H9 (cell line): ENCODE measurements at regions not wholly inside any gene's neighbourhood (a gene's known extent, or its start where the extent isn't known, plus 50 kb on each side); places are given as distances from the start of the nearest gene placed in this dataset.

Experiments used
- DNase-seq: peaks from one replicate; pipeline ENCODE4 v3.0.0-alpha.2; 2017
- H2AFZ ChIP-seq: one replicate; pipeline ENCODE4 v1.6.1; 2013; ENCODE audit warnings: mild to moderate bottlenecking, low read length, control low read depth, moderate library complexity
- H2AK5ac ChIP-seq: 2 replicates; pipeline ENCODE4 v1.6.1; 2013; ENCODE audit warnings: low read length, control low read depth, mixed read lengths; ENCODE audit not compliant: insufficient read length
- H2BK120ac ChIP-seq: one replicate; pipeline ENCODE4 v1.6.1; 2013; ENCODE audit warnings: low read depth, mild to moderate bottlenecking, low read length, control low read depth, inconsistent platforms; ENCODE audit not compliant: poor library complexity, severe bottlenecking
- H2BK12ac ChIP-seq: 2 replicates; pipeline ENCODE4 v1.6.1; 2013; ENCODE audit warnings: low read length, control low read depth, mixed read lengths, low read depth; ENCODE audit not compliant: insufficient read length
- H2BK15ac ChIP-seq: 2 replicates; pipeline ENCODE4 v1.6.1; 2013; ENCODE audit warnings: low read depth, low read length, control low read depth
- H2BK20ac ChIP-seq: one replicate; pipeline ENCODE4 v1.6.1; 2013; ENCODE audit warnings: low read depth, mild to moderate bottlenecking, low read length, control low read depth, inconsistent platforms; ENCODE audit not compliant: poor library complexity, severe bottlenecking
- H2BK5ac ChIP-seq: 2 replicates; pipeline ENCODE4 v1.6.1; 2013; ENCODE audit warnings: low read length, control low read depth, mixed read lengths; ENCODE audit not compliant: insufficient read length
- H3K14ac ChIP-seq: 2 replicates; pipeline ENCODE4 v1.6.1; 2013; ENCODE audit warnings: low read length, control low read depth; ENCODE audit not compliant: insufficient read depth
- H3K18ac ChIP-seq: 2 replicates; pipeline ENCODE4 v1.6.1; 2013; ENCODE audit warnings: low read depth, mild to moderate bottlenecking, mixed read lengths, low read length, control low read depth; ENCODE audit not compliant: insufficient read length
- H3K23ac ChIP-seq: 2 replicates; pipeline ENCODE4 v1.6.1; 2013; ENCODE audit warnings: low read length, control low read depth, mixed read lengths, low read depth; ENCODE audit not compliant: insufficient read length
- H3K23me2 ChIP-seq: 2 replicates; pipeline ENCODE4 v1.6.1; 2013; ENCODE audit warnings: low read depth, mild to moderate bottlenecking, mixed read lengths, low read length, control low read depth; ENCODE audit not compliant: insufficient read length, poor library complexity, severe bottlenecking
- H3K27ac ChIP-seq: 2 replicates; pipeline ENCODE4 v1.5.1; 2013; ENCODE audit warnings: low read length, control low read depth, mixed read lengths, low read depth; ENCODE audit not compliant: insufficient read length
- H3K27me3 ChIP-seq: 2 replicates; pipeline ENCODE4 v1.6.1; 2013; ENCODE audit warnings: low read length, control low read depth, inconsistent platforms; ENCODE audit not compliant: insufficient read depth
- H3K4ac ChIP-seq: 2 replicates; pipeline ENCODE4 v1.6.1; 2013; ENCODE audit warnings: low read depth, mild to moderate bottlenecking, control low read depth, inconsistent platforms, low read length, moderate library complexity
- H3K4me1 ChIP-seq: 2 replicates; pipeline ENCODE4 v1.6.1; 2013; ENCODE audit warnings: low read length, control low read depth, inconsistent platforms; ENCODE audit not compliant: insufficient read depth
- H3K4me2 ChIP-seq: 2 replicates; pipeline ENCODE4 v1.6.1; 2013; ENCODE audit warnings: low read length, control low read depth, mixed read lengths; ENCODE audit not compliant: insufficient read length, insufficient read depth
- H3K56ac ChIP-seq: 2 replicates; pipeline ENCODE4 v1.6.1; 2013; ENCODE audit warnings: low read depth, mild to moderate bottlenecking, mixed read lengths, low read length, control low read depth; ENCODE audit not compliant: insufficient read length
- H3K79me1 ChIP-seq: 2 replicates; pipeline ENCODE4 v1.6.1; 2013; ENCODE audit warnings: low read depth, mild to moderate bottlenecking, moderate library complexity, low read length, control low read depth, inconsistent platforms; ENCODE audit not compliant: insufficient read depth, poor library complexity, severe bottlenecking
- H3K79me2 ChIP-seq: 2 replicates; pipeline ENCODE4 v1.6.1; 2013; ENCODE audit warnings: low read length, control low read depth, inconsistent platforms; ENCODE audit not compliant: insufficient read depth
- H3K9ac ChIP-seq: 2 replicates; pipeline ENCODE4 v1.6.1; 2013; ENCODE audit warnings: low read length, control low read depth, mixed read lengths; ENCODE audit not compliant: insufficient read length; ENCODE audit errors: extremely low read depth
- H3K9me3 ChIP-seq: one replicate; pipeline ENCODE4 v1.6.1; 2013; ENCODE audit warnings: low read depth, low read length, inconsistent platforms; ENCODE audit not compliant: control insufficient read depth
- H3T11ph ChIP-seq: one replicate; pipeline ENCODE4 v1.6.1; 2013; ENCODE audit warnings: mild to moderate bottlenecking, low read length, control low read depth, inconsistent platforms
- H4K20me1 ChIP-seq: one replicate; pipeline ENCODE4 v1.6.1; 2013; ENCODE audit not compliant: control insufficient read depth, insufficient read length, insufficient read depth
- H4K5ac ChIP-seq: 2 replicates; pipeline ENCODE4 v1.6.1; 2013; ENCODE audit warnings: low read depth, mild to moderate bottlenecking, mixed read lengths, low read length, control low read depth; ENCODE audit not compliant: insufficient read length
- H4K8ac ChIP-seq: replicated peaks from 2 replicates; pipeline ENCODE4 v1.6.1; 2013; ENCODE audit warnings: low read length, control low read depth, mixed read lengths, low read depth; ENCODE audit not compliant: insufficient read length
- H4K91ac ChIP-seq: 2 replicates; pipeline ENCODE4 v1.6.1; 2013; ENCODE audit warnings: low read depth, mild to moderate bottlenecking, moderate library complexity, mixed read lengths, low read length, control low read depth; ENCODE audit not compliant: insufficient read length
- H3K27ac Mint-ChIP-seq, 3 experiments: 2 replicates in 2 of 3; 3 replicates in 1 of 3; pipeline ENCODE4 v1.8.0; 2020 to 2021; ENCODE audit warnings: mixed read lengths in 3 of 3, mild to moderate bottlenecking in 1 of 3, moderate library complexity in 1 of 3
- H3K27me3 Mint-ChIP-seq: 2 replicates; pipeline ENCODE4 v1.8.0; 2021; ENCODE audit warnings: low read depth, mild to moderate bottlenecking, moderate library complexity, mixed read lengths
- H3K36me3 Mint-ChIP-seq, 3 experiments: 2 replicates in 2 of 3; 3 replicates in 1 of 3; pipeline ENCODE4 v1.8.0; 2020 to 2021; ENCODE audit warnings: low read depth in 3 of 3, mixed read lengths in 3 of 3; ENCODE audit not compliant: insufficient read depth in 1 of 3
- H3K4me1 Mint-ChIP-seq, 2 experiments: 2 replicates each; pipeline ENCODE4 v1.8.0; 2020; ENCODE audit warnings: mixed read lengths in 2 of 2
- H3K4me3 Mint-ChIP-seq, 2 experiments: 2 replicates in 1 of 2; 3 replicates in 1 of 2; pipeline ENCODE4 v1.8.0; 2020 to 2021; ENCODE audit warnings: mild to moderate bottlenecking in 2 of 2, mixed read lengths in 2 of 2, moderate library complexity in 1 of 2
- H3K9me3 Mint-ChIP-seq, 2 experiments: 2 replicates in 1 of 2; 3 replicates in 1 of 2; pipeline ENCODE4 v1.8.0; 2020; ENCODE audit warnings: mild to moderate bottlenecking in 2 of 2, mixed read lengths in 2 of 2, moderate library complexity in 1 of 2
- CTCF ChIP-seq: fragments of 200-600 bp; sonication (generic); conservative IDR thresholded peaks from 3 replicates; pipeline ENCODE4 v1.8.0; 2021; ENCODE audit warnings: antibody characterized with exemption, mild to moderate bottlenecking
- WGBS: extraction: QIAGEN DNeasy Blood & Tissue Kit; methylation state at CpG from one replicate; pipeline ENCODE4 v1.1.7; 2013; ENCODE audit warnings: missing lambda C conversion rate, low lambda C conversion rate, mixed read lengths; ENCODE audit not compliant: insufficient read length; ENCODE audit errors: extremely low coverage; 5-methylcytosine and 5-hydroxymethylcytosine counted together

- no peak for TF ChIP-seq CTCF
- no peak overlapping the region for H2BK5ac ChIP-seq
- no peaks in the 10 kb centered on the region for H3K4me1 ChIP-seq
- no peak overlapping the region for H4K8ac ChIP-seq
- Mint-ChIP-seq H3K4me1 (peaks cover 6 to 9% of the 10 kb centered on the region in 2 experiments; a peak in 2 of 4 replicates), H3K36me3 (no peaks in the 10 kb centered on the region), H3K4me3 (no peak overlapping the region), H3K27ac (no peak overlapping the region), H3K27me3 (peaks cover 18% of the 10 kb centered on the region), H3K9me3 (no peaks in the 10 kb centered on the region)
- H3K14ac ChIP-seq = no peak overlapping the region; the same call in 1 of the 2 replicates
- H3K9me3 ChIP-seq = no peaks in the 10 kb centered on the region
- H2AK5ac ChIP-seq = no peak overlapping the region
- H4K20me1 ChIP-seq = no peaks in the 10 kb centered on the region
- no peak overlapping the region for H3K4ac ChIP-seq
- H2AFZ ChIP-seq = no peak overlapping the region
- H3K23me2 ChIP-seq = no peaks in the 10 kb centered on the region
- no peak overlapping the region for H2BK20ac ChIP-seq
- H4K5ac ChIP-seq = no peak overlapping the region
- H3K18ac ChIP-seq = no peak overlapping the region
- no peaks in the 10 kb centered on the region for H3K27me3 ChIP-seq
- no peak for DNase-seq
- H3K79me1 ChIP-seq = no peaks in the 10 kb centered on the region
- no peak overlapping the region for H2BK12ac ChIP-seq
- no peak overlapping the region for H4K91ac ChIP-seq
- no peak overlapping the region for H3K56ac ChIP-seq
- no peaks in the 10 kb centered on the region for H3K79me2 ChIP-seq
- no CpG with 5 or more reads among the region's 4 CpGs for WGBS
- H2BK15ac ChIP-seq = no peak overlapping the region
- no peak overlapping the region for H3K4me2 ChIP-seq
- H3K23ac ChIP-seq = no peak overlapping the region
- no peak overlapping the region for H3K27ac ChIP-seq
- H3T11ph ChIP-seq = no peak overlapping the region
- no peak overlapping the region for H3K9ac ChIP-seq
- H2BK120ac ChIP-seq = no peak overlapping the region
Measured at GRCh38 chr6:170112583-170112860, 178.4 kb downstream of the DLL1 start.
